T-helper 2 cell treated with Interferon-gamma antibody and Interleukin-4, amounts not matched to agents 100 ng/mL and 5 ng/mL, for 36 hours (primary cell): ENCODE measurements at regions not wholly inside any gene's neighbourhood (a gene's known extent, or its start where the extent isn't known, plus 50 kb on each side); places are given as distances from the start of the nearest gene placed in this dataset.

Experiments used
- intact Hi-C: fragments of 100-400 bp; cut with micrococcal nuclease; formaldehyde crosslinking; loops from one replicate; pipeline ENCODE4 v1.15.1; 2023

DNA sequence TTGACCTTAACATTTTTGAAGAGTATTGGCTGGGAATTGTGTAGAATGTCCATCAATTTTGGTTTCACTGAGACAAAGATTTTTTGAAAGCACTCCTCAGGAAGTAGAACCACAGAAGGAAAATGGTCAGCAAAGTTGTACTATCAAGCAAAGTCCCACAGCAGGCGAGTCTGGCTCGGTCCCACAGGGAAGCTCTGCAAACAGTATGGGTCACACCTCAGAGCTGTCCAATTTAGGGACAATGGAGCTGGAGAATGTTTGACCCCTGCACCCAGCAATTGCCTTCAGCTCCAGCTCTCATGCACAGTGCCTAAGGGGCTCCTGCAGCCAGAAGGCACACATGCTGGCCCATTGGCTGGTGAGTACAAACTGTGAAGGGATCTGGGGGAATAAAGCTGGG lies 147.0 kb downstream of the MAFB start:
- intact Hi-C loops, result no loop called here

DNA sequence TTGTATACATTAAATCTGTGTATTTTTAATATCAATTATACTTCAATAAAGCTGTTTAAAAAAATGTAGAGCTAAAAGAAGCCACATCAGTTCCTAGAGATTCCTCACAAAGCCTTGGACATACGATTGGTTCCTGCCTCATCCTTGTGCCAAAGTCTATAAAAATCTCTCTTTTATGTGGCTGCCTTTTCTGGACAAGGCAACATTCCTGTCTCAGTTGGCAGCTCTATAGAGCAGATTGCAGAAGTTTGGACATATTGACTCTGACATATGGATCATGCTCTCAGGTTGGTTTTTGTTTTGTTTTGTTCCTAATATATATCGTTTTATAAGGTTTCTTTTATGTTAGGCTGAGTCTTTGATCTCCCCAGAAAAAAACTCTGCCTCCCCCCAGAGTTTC lies 148.9 kb downstream of the MAFB start:
- intact Hi-C loops, result no loop called here

DNA sequence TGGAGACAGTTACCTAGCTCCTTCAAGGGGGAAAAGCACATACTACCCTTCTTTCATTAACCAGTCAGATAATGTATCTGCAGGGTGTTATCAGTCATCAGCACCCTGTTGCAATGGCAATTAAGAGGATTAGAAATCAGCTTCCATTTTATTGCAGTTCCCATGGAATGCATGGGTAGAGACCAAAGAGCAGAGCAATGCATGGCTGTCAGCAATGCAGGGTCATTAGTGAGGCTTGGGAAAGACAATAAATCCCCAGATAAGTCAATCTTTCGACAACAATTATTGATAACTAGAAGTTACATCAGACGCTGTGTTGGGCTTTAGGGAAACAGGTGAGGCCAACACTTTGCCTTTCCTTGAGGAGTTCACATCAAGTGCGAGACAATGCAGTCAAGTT lies 150.9 kb downstream of the MAFB start:
- intact Hi-C loops, result no loop called here

DNA sequence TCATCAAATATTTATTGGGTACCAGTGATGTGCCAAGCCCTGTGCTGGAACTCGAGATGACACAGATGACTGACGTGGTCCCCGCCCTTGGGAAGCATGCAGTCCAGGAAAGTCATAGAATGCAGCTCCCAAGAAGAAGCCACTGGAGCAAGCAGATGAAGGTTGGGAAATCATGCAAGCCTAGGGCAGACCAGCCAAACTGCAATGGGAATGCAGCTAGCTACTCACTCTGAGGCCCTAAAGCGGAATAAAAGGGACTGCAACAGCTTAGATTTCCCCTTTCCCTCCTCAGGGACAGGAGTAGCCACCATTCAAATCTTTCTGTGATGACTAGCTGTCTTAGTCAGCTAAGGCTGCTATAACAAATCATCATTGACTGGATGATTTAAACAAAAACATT lies 152.2 kb downstream of the MAFB start:
- intact Hi-C loops, result no loop called here

DNA sequence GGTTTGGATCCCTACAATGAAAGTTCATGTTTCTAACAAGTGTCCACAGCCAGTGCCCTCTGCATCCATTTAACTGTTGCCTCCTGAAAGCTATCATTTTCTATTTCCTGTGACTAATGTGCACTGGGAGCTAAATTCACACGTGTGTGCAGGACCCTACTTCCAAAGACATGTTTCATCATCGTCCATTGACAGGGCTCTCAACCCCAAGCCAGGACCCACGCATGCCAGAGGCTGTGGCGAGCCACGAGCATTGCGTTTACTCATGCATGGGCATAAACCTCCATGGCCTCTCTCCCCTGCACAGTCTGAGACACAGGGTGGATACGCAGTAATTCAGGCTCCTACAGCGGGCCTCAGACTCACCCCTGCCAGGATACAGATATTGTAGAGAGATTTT lies 153.2 kb downstream of the MAFB start:
- intact Hi-C loops, result no loop called here

DNA sequence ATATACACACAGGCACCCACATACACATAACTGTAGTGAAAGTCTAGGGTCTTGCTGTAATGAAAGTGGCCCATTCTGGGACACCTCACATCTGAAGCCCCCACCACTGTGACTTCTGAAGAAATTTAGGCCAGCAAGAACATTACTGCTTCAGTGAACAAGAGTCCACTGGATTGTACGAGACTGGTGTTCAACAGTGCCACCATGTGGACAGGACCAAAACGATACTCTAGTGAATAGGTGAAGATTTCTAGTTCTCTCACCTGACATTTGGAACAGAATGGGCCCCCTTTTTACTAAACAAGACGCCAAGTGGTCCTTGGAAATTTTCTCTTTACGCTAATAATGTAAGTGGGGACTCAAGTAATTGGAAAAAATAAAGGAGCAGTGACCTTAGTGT lies 156.9 kb downstream of the MAFB start:
- intact Hi-C loops, result no loop called here

DNA sequence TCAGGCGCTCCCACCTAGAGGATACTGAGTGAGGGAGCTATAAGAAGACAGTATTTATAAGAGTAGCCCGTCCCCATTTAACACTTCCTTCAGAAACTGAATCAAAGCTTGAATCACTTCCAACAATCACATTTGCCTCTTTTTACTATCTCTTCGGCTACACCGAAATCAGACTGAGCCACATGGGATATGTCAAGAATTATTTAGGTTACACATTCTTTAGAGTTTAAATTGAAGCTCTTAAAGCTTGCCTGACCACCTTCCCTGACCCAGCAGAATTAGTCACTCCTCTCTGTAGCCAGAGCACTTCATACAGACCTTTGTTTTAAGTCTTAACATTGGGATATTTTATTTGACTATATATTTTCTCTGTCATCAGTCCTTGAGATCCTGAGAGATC lies 163.7 kb downstream of the MAFB start:
- intact Hi-C loops, result no loop called here

DNA sequence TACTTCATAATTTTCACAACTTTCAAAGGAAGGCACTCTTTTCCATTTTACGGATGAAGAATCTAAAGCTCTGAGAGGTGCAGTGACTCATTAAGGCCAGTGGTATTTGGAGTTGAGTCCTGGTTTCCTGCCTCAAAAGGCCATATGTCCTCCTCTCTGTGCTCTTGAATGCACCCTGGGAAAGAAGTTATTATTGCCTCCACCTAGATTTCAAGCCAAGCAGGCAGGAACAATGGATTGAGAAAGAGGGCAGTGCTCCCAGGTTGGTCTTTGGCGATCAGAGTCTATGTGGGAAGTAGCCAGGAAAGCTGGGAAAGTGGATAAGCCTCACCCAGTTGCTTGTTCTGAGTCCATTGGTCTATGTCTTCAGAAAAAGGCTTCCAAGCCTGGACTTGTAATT lies 165.0 kb downstream of the MAFB start:
- intact Hi-C loops, result no loop called here

DNA sequence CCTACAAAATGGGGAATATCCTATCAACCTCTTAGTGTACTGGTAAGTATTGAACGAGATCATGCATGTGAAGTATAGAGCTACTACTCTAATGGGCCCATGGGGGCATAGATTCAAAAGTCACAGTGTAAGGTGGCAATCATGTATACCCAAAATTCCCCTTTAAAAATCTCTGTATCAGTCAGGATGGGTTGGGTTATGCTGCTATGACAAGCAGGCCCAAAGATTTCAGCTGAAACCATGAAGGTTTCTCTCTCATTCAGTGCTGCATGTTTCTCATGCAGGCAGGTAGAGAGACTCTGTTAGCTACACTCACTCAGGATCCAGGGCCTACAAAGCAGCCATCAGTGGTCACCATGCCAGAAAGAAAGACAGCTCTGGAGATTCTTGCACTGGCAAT lies 166.6 kb downstream of the MAFB start:
- intact Hi-C loops, result no loop called here

DNA sequence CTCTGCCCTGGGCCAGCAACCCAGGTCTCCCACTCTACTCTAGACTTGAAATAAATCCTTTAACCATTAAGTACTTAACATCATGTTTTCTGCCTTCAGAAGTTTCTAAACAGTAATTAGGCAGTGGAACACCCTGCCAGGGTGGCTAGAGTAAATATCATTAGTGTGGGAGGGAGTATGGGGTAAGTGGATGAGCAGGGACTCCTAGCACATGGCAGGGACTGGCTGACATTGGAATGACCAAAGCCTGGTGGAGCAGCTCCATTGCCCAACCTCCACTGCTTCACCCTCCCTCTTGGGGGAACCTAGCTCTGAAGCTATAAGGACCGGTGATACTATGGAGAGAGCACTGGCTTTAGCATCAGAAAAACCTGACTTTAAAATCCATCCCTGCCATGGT lies 167.1 kb downstream of the MAFB start:
- intact Hi-C loops, result no loop called here

DNA sequence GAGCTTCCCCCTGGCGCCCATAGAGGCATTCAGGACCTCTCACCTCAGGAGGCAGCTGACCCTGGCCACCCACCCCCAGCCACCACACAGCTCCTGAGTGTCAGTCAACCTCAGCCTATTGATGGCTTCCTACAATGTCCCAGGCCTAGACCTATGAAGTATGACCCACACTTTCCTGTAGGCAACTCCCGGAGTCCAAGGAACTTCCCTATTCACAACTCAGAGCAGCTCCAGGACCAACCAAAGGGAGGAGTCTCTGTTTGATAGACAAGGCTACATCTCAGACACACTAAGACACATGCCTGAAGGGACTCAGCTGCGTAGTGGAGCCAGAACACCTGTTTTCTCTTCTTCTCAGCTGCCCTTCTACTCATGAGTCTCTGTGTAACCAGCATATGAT lies 169.1 kb downstream of the MAFB start:
- intact Hi-C loops, result no loop called here

DNA sequence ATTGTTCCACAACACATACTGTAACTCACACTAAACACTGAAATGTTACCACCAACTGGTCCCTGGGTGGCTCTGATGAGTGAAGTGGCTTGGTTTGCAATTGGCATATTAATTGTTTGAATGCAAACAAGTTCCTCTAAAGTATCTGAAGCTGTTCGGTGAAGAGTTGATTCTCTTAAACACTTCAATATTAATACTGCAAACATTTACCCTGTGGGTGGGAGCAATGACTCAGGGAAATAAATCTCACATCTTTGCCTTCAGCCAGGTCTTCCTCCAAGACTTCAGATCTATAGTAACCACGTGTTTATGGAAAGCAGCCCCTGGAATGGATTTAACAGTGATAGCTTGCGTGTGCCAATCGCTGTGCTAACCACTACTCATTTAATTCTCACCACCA lies 176.0 kb downstream of the MAFB start:
- intact Hi-C loops, result no loop called here

DNA sequence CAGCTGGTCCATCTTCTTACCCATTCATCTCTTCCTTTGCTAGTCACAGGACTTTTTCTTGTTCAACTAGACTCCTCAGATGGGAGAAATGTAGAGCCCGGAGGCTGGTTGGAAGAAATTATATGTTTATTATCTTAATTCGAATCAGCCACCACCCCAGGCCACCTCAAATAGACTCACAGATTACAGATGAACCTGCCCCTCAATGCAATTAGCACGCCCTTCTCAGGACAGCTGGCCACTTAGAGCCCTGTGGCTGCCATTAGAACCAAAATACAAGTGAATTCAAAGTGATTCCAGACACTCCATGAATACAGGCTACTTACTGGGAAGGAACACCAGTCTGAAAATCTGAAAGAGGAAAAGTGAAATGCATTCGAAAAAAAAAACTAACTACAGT lies 176.4 kb downstream of the MAFB start:
- intact Hi-C loops, result no loop called here

DNA sequence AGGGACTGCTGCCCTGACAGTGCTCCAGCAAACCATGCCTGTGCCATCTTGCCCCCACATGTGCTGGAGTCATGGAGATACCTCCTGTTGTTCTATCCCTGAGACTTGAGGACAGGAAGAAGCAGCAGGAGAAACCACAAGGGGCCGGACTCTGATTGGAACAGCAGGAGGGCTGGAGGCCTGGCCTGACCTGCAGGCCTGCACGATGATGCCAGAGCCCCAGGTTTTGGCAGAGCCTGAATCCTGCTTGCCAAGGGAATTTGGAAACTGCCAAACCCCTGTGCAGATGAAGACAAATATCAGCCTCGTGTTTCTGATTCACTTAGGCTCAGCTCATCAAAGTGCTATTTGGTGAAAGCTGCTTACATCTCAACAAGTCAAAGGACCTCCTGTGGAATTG lies 177.6 kb downstream of the MAFB start:
- intact Hi-C loops, result no loop called here

DNA sequence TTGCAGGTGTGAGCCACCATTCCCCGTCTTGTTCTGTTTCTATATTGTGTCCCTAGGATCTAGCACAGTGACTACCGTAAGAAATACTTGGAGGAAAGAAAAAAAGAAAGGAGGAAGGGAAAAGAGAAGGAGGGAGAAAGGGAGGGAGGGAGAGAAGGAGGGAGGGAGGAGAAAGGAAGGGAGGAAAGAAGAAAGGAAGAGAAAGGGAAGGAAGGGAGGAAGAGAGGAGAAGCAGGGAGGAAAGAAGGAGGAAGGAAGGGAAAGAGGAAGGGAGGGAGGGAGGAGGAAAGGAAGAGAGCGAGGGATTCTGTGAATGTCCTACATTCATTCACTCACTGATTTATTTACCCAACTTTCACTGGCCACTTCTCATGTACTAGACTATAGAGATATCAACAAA lies 178.4 kb downstream of the MAFB start:
- intact Hi-C loops, result no loop called here

DNA sequence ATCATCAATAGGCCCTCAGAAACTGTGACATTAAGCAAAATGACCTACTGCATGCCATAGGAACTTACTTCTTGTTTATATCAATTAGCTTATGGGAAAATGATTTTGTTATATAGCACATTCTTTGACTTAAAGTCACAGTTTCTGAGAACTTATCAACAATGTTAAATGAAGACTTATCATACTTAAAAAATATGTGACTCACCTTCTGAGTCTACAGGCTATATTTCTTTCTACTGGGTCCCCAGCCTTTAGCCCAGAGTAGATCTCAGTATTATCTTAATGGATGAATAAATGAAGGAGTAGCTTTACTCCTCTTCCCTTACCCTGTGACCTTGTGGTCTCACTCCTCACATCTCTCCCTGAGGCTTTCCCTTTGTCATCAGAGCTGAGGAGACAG lies 180.2 kb downstream of the MAFB start:
- intact Hi-C loops, result no loop called here

DNA sequence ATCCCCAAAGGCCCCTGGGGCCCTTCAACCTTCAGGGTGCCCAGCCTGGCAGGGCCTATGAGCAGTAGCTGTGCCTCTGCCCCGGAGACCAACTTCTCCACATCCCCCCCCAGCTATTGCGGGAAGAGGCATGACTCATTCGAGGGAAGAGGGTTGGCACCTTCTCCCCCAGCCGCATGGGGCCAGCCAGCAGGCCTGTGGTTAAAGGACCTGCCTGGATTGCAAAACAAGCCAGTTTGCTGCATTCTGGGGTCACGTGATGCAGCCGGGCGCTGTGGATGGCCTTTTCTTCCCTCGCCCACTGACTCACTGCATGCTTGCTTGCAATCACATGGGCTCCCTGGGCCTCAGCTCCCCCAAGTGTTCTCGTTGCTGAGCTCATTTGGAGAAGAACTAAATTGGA lies 182.5 kb downstream of the MAFB start:
- intact Hi-C loops, result no loop called here

DNA sequence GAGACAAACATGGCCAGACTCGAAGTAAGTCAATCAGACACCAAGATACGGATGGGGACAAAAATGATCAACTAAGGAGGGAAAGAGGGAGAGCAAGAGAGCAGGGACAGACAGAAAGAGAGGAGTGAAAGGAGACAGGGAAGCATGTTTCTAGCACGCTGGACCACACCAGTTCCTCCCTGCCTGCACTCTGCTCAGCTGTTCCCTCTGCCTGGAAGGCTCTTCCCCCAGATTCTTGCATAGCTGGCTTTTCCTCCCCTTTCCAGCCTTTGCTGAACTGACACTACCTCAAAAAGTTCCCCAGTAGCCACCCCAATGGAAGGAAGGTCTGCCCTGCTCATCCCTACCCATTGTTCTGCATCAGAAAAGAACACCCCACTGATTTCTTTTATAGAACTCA lies 185.9 kb downstream of the MAFB start:
- intact Hi-C loops, result no loop called here

DNA sequence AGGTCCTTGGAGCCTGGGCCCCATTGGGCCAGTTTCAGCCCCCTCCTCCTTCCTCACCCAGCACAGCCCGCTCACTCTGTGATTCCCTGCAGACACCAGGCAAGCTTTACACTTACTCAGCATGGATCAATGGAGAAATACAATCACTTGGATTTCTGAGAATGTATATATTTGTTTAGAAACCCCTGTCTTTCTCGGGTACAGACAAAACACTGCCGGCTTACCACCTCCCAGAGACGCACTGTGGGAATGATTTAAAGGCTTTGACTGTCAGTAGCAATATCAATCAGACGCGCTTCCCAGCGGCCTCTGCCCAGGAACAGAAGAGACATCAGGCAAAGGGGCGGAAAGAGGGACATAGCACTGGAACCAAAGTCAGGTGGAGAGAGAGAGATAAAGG lies 186.5 kb downstream of the MAFB start:
- intact Hi-C loops, result no loop called here

DNA sequence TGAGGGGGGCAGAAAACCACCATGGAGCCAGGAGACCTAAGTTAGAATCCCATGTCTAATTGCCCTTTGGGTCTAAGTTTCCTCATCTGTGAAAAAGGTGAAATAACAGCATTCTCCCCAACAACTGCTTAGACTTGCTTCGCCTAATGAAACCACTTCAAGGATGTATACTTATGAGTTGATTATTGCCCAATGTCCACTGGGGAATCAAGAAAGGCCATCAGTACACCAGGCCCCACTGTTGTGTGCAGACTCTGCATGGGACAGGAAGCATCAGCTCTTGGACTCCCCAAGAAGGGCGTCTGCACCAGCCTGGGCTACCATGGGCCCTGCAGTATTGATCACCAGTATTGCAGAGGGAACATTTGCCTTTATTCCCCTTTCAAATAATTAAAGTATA lies 189.6 kb downstream of the MAFB start:
- intact Hi-C loops, result no loop called here

DNA sequence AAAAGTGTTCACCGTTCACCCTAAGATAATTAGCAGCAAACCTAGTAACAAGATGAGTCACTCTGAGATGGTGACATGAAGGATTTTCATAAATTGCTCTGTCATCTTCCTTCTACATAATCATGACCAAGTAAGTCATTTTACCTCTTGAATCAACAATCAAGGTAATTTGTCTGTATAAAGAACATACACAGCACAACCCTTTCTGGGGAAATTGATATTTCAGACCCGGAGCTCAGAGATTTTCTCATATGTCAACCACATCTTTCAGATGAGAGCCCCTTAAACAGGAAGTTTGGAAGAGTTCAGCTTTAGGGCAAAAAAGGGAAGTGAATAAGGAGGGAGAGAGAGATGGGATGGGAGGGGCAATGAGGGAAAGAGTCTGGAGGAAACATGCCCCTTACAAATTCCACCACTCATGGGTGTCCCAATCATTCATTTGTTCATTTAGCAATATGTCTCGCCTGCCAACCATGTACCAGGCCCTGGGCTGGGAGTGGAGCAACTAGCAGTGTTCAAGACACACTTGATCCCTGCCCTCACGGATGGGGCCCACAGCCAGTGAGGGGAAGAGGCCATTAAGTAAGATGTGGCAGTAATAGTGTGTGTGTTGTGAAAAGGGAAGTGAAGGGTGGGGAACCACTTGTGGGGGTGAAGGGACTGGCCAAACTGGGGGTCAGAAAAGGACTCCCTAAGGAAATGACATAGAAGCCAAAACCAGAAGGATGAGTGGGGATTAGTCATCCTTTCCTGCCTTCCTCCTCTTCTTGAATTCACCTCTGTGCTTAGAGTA lies 190.9 kb downstream of the MAFB start:
- intact Hi-C loops, result no loop called here

DNA sequence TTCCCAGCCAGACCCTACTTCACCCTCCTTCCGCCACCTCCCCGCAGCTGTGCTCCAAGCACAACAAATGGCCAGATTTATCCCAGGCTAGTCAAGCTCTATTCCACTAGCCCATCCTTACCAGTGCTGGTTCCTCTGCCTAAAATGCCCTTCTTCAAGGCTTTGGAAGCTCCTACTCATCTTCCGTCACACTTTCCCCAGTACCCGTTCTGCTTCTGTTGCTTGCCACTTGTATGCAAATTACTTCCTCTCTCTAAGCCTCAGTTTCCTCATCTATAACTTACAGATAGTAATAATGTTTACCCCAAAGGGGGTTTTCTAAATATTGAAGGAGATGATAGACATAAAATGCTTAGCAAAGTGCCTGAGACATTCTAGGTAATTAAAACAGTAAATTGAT lies 193.1 kb downstream of the MAFB start:
- intact Hi-C loops, result no loop called here

DNA sequence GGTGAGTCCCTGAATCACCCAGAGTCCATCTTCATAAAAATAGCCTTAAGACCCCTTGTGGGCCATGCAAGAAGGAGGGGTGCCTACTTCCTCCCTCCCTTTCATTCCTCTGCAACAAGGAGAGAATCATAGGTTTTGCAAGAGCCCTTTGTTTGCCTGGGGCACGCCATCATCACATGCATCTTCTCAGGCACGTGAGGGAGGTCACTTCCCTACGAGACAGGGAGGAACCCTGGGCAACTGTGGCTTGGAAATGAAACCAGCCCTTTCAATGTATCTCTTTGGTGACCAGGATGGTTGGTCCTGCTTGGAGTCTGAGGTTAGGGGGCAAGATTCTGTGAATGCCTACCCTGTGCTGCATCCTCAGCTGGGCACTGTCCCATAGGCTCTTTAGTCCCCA lies 194.8 kb downstream of the MAFB start:
- intact Hi-C loops, result no loop called here

DNA sequence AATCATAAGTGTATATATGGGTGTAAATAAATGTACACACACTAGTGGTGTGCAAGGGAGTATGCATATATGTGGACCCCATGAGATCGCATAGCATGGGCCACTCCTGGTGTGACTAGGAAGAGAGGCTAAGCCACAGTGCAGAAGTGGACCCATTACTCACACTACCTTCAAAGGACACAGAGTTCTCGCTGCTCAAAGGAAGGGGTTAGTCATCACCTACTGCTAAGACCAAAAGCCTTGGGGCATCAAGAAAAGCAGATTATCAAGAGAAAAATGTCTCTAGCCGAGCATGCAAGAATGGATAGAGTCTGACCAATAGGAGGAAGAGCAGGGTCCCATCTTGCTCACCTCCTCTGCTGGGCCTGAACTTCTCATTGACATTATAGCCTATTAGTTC lies 195.5 kb downstream of the MAFB start:
- intact Hi-C loops, result no loop called here
